GM23338 (cell line): ENCODE measurements at regions not wholly inside any gene's neighbourhood (a gene's known extent, or its start where the extent isn't known, plus 50 kb on each side); places are given as distances from the start of the nearest gene placed in this dataset.

Experiments
- ATAC-seq: fragments of 200-7000 bp; cut with Tn5 transposase; 3 replicates; pipeline ENCODE4 v1.9.1; 2020
- DNase-seq: peaks from one replicate; pipeline ENCODE4 v3.0.0-alpha.2; 2015; ENCODE audit warnings: low spot score
- H2AFZ ChIP-seq: fragments of 200-600 bp; sonication (generic); 2 replicates; pipeline ENCODE4 v1.8.0; 2016; ENCODE audit warnings: antibody characterized with exemption, mild to moderate bottlenecking, moderate library complexity
- H3F3A ChIP-seq: fragments of 200-600 bp; sonication (generic); replicated peaks from 2 replicates; pipeline ENCODE4 v1.8.0; 2017; ENCODE audit warnings: antibody characterized with exemption, mixed run types, low read depth
- H3K27ac ChIP-seq: fragments of 200-600 bp; sonication (generic); 2 replicates; pipeline ENCODE4 v1.6.1; 2016; ENCODE audit warnings: low read depth
- H3K27me3 ChIP-seq: fragments of 200-600 bp; sonication (generic); 2 replicates; pipeline ENCODE4 v1.8.0; 2016; ENCODE audit warnings: mild to moderate bottlenecking, mixed run types, moderate library complexity; ENCODE audit not compliant: insufficient read depth
- H3K36me3 ChIP-seq: fragments of 200-600 bp; sonication (generic); 2 replicates; pipeline ENCODE4 v1.8.0; 2016; ENCODE audit warnings: mild to moderate bottlenecking; ENCODE audit not compliant: insufficient read depth
- H3K4me1 ChIP-seq: fragments of 200-600 bp; sonication (generic); 2 replicates; pipeline ENCODE4 v1.8.0; 2016; ENCODE audit warnings: mild to moderate bottlenecking, moderate library complexity; ENCODE audit not compliant: insufficient read depth
- H3K4me2 ChIP-seq: fragments of 200-600 bp; sonication (generic); 2 replicates; pipeline ENCODE4 v1.7.1; 2017; ENCODE audit warnings: mixed run types
- H3K4me3 ChIP-seq: fragments of 200-600 bp; sonication (generic); 2 replicates; pipeline ENCODE4 v1.6.1; 2016; ENCODE audit warnings: mixed run types
- H3K79me2 ChIP-seq: fragments of 200-600 bp; sonication (generic); replicated peaks from 2 replicates; pipeline ENCODE4 v1.8.0; 2017; ENCODE audit warnings: mild to moderate bottlenecking; ENCODE audit not compliant: insufficient read depth
- H3K9me2 ChIP-seq: fragments of 200-600 bp; sonication (generic); 2 replicates; pipeline ENCODE4 v1.8.0; 2017; ENCODE audit not compliant: insufficient read depth
- H4K20me1 ChIP-seq: fragments of 200-600 bp; sonication (generic); replicated peaks from 2 replicates; pipeline ENCODE4 v1.8.0; 2017; ENCODE audit warnings: mild to moderate bottlenecking; ENCODE audit not compliant: insufficient read depth
- H3K27ac Mint-ChIP-seq: 2 replicates; pipeline ENCODE4 v1.8.0; 2020; ENCODE audit warnings: inconsistent platforms, mild to moderate bottlenecking, moderate library complexity, mixed read lengths
- H3K27me3 Mint-ChIP-seq: 3 replicates; pipeline ENCODE4 v1.8.0; 2022; ENCODE audit warnings: low read depth, mild to moderate bottlenecking, moderate library complexity, mixed read lengths, inconsistent platforms; ENCODE audit not compliant: insufficient read depth, poor library complexity
- H3K36me3 Mint-ChIP-seq: 3 replicates; pipeline ENCODE4 v1.8.0; 2021; ENCODE audit warnings: low read depth, mild to moderate bottlenecking, inconsistent platforms, moderate library complexity, mixed read lengths
- H3K4me1 Mint-ChIP-seq: 3 replicates; pipeline ENCODE4 v1.8.0; 2020; ENCODE audit warnings: mild to moderate bottlenecking, inconsistent platforms, mixed read lengths
- H3K4me3 Mint-ChIP-seq: 3 replicates; pipeline ENCODE4 v1.8.0; 2021; ENCODE audit warnings: moderate library complexity, mild to moderate bottlenecking, inconsistent platforms, mixed read lengths
- H3K9me3 Mint-ChIP-seq: 3 replicates; pipeline ENCODE4 v1.8.0; 2020; ENCODE audit warnings: moderate library complexity, mild to moderate bottlenecking, inconsistent platforms, mixed read lengths
- EZH2phosphoT487 ChIP-seq: fragments of 200-600 bp; sonication (generic); IDR thresholded peaks from one replicate; pipeline ENCODE4 v1.8.1; 2018; ENCODE audit warnings: antibody characterized with exemption; ENCODE audit not compliant: unreplicated experiment
- JUNB ChIP-seq: IDR thresholded peaks from one replicate; pipeline ENCODE4 v1.6.1; 2016; ENCODE audit warnings: antibody characterized with exemption; ENCODE audit not compliant: unreplicated experiment
- POLR2AphosphoS5 ChIP-seq: IDR thresholded peaks from 2 replicates; pipeline ENCODE4 v1.6.1; 2016; ENCODE audit warnings: antibody characterized with exemption, low read depth
- ZNF114 ChIP-seq: fragments of 250-450 bp; sonication (Bioruptor Pico); IDR thresholded peaks from 2 replicates; pipeline ENCODE4 v1.5.0; 2020; ENCODE audit warnings: mild to moderate bottlenecking, moderate library complexity
- TF ChIP-seq, protein P1 (sequence below): IDR thresholded peaks from 2 replicates; pipeline ENCODE4 v1.6.1; 2016; ENCODE audit warnings: antibody characterized with exemption
- TF ChIP-seq, protein P2 (sequence below), 2 experiments: fragments of 200-600 bp in 1 of 2; sonication (generic) in 1 of 2; conservative IDR thresholded peaks; 2 replicates each; pipeline versions ENCODE4 v1.5.1 to v1.6.1; 2016 to 2017; ENCODE audit warnings: antibody characterized with exemption in 2 of 2, low read depth in 2 of 2, mild to moderate bottlenecking in 2 of 2, moderate library complexity in 1 of 2

DNA sequence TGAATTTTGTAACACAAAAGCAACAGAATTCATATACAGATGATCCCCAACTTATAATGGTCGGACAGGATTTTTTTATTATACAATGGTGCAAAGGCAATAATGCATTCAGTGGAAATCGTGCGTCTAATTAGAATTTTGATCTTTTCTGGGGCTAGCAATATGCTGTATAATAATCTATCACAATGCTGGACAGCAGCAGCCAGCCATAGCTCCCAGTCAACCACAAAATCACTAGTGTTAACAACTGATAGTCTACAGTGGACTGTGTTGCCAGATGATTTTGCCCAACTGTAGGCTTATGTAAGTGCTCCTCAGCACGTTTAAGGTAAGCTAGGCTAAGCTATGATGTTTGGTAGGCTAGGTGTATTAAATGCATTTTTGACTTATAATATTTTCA is 399.0 kb upstream of the SLC39A10 start:
- Histone ChIP-seq H3K27me3 (no peaks in the 10 kb centered on the region), H3K79me2 (no peaks in the 10 kb centered on the region), H3K4me2 (no peak overlapping the region), H3K36me3 (0 out of 2 replicates have a peak, but pooled peaks cover 3% of the 10 kb centered on the region), H3K4me1 (no peaks in the 10 kb centered on the region), H3K9me2 (no peaks in the 10 kb centered on the region), H3F3A (no peaks in the 10 kb centered on the region), H2AFZ (no peak overlapping the region), H3K4me3 (no peak overlapping the region), H4K20me1 (no peaks in the 10 kb centered on the region), H3K27ac (no peak overlapping the region)
- no peak for ATAC-seq
- Mint-ChIP-seq H3K9me3 (peaks cover 2% of the 10 kb centered on the region; the same call in 1 of the 3 replicates), H3K27me3 (peaks cover 4% of the 10 kb centered on the region), H3K36me3 (no peaks in the 10 kb centered on the region; the same call in 2 of the 3 replicates), H3K4me3 (no peak overlapping the region), H3K4me1 (peaks cover 5% of the 10 kb centered on the region; the same call in 1 of the 3 replicates), H3K27ac (peak overlapping the region; percentile 60)
- TF ChIP-seq, protein P1, sequence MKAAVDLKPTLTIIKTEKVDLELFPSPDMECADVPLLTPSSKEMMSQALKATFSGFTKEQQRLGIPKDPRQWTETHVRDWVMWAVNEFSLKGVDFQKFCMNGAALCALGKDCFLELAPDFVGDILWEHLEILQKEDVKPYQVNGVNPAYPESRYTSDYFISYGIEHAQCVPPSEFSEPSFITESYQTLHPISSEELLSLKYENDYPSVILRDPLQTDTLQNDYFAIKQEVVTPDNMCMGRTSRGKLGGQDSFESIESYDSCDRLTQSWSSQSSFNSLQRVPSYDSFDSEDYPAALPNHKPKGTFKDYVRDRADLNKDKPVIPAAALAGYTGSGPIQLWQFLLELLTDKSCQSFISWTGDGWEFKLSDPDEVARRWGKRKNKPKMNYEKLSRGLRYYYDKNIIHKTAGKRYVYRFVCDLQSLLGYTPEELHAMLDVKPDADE, result no peak
- TF ChIP-seq JUNB (no peak), EZH2phosphoT487 (no peak), POLR2AphosphoS5 (no peak)
- TF ChIP-seq, protein P2, sequence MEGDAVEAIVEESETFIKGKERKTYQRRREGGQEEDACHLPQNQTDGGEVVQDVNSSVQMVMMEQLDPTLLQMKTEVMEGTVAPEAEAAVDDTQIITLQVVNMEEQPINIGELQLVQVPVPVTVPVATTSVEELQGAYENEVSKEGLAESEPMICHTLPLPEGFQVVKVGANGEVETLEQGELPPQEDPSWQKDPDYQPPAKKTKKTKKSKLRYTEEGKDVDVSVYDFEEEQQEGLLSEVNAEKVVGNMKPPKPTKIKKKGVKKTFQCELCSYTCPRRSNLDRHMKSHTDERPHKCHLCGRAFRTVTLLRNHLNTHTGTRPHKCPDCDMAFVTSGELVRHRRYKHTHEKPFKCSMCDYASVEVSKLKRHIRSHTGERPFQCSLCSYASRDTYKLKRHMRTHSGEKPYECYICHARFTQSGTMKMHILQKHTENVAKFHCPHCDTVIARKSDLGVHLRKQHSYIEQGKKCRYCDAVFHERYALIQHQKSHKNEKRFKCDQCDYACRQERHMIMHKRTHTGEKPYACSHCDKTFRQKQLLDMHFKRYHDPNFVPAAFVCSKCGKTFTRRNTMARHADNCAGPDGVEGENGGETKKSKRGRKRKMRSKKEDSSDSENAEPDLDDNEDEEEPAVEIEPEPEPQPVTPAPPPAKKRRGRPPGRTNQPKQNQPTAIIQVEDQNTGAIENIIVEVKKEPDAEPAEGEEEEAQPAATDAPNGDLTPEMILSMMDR (conservative IDR thresholded peaks at IDR 0.05; ENCODE audit: low read depth in 2 of 2), result no peak
- DNase-seq, result no peak

DNA sequence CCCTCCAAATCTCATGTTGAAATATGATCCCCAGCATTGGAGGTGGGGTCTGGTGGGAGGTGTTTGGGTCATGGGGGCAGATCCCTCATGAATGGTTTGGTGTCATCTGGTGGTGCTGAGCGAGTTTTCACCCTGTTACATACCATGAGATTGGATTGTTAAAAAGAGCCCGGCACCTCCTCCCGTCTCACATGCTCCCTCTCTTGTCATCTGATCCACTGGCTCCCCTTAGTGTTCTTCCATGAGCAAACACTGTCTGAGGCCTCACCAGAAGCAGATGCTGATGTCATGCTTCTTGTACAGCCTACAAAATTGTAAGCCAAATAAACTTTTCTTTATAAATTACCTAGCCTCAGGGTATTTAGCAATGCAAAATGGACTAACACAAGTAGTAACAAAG is 405.0 kb upstream of the SLC39A10 start:
- Histone ChIP-seq H4K20me1 (no peaks in the 10 kb centered on the region), H3F3A (no peaks in the 10 kb centered on the region), H3K4me3 (no peak overlapping the region), H3K4me2 (no peak overlapping the region), H3K27me3 (no peaks in the 10 kb centered on the region), H3K36me3 (0 out of 2 replicates have a peak, but pooled peaks cover 3% of the 10 kb centered on the region), H3K9me2 (no peaks in the 10 kb centered on the region; the same call in 1 of the 2 replicates), H3K4me1 (no peaks in the 10 kb centered on the region; the same call in 1 of the 2 replicates), H3K27ac (no peak overlapping the region), H3K79me2 (no peaks in the 10 kb centered on the region), H2AFZ (no peak overlapping the region)
- Mint-ChIP-seq H3K4me1 (no peaks in the 10 kb centered on the region; the same call in 2 of the 3 replicates), H3K27ac (no peak overlapping the region; the same call in 1 of the 2 replicates), H3K36me3 (peaks cover 2% of the 10 kb centered on the region; the same call in 2 of the 3 replicates), H3K27me3 (peaks cover 4% of the 10 kb centered on the region), H3K9me3 (peaks cover 7% of the 10 kb centered on the region; the same call in 2 of the 3 replicates), H3K4me3 (no peak overlapping the region)
- ATAC-seq (peak; percentile 86), DNase-seq (peak; percentile 73)
- TF ChIP-seq, protein P2 (conservative IDR thresholded peaks at IDR 0.05; ENCODE audit: low read depth in 2 of 2), result peak; percentile 44 to 76
- no peak for TF ChIP-seq ZNF114 (CRISPR knock-in tag)
